ENCODE measurements at regions not wholly inside any gene's neighbourhood (a gene's known extent, or its start where the extent isn't known, plus 50 kb on each side); places are given as distances from the start of the nearest gene placed in this dataset.

DNA sequence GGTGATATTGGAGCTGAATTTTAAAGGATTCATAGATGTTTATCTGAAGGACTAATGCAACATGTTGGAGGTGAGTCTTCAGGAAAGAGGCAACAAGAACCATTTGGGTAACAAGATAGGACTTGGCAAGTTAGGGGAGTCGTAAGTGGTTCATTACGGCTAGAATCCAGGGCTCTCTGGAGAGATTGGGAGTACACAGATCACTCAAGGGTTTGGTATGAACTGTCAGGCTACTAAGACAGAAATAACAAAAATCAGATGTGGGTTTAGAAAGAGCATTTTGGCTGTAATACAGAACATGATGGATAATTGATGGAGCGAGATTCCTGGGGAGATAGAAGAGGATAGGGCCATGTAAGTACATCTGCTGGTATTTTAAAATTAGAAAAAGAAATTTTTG is 86.3 kb upstream of the ESR1 start:
- Histone ChIP-seq H3K27me3 (ENCODE audit: insufficient read depth, low read length, poor library complexity, severe bottlenecking) (no peaks in the 10 kb centered on the region), H2AFZ (ENCODE audit: low read length) (no peak overlapping the region), H3K4me3 (ENCODE audit: low read length, poor library complexity, severe bottlenecking) (no peak overlapping the region), H3K79me2 (ENCODE audit: insufficient read depth, low read length) (no peaks in the 10 kb centered on the region), H3K4me1 (ENCODE audit: insufficient read depth, low read length, poor library complexity, severe bottlenecking) (peaks cover 44% of the 10 kb centered on the region), H4K20me1 (ENCODE audit: insufficient read depth, low read length, poor library complexity, severe bottlenecking) (no peaks in the 10 kb centered on the region), H3K9ac (ENCODE audit: low read depth, low read length, poor library complexity, severe bottlenecking) (no peak overlapping the region), H3K9me2 (replicated peaks; ENCODE audit: low read depth, low read length) (no peaks in the 10 kb centered on the region), H3K36me3 (ENCODE audit: insufficient read depth, low read length) (no peaks in the 10 kb centered on the region), H3K4me2 (ENCODE audit: low read depth, low read length, poor library complexity, severe bottlenecking) (no peak overlapping the region), H3K9me3 (ENCODE audit: insufficient read depth, low read depth, low read length) (no peaks in the 10 kb centered on the region), H3F3A (ENCODE audit: low read depth) (peaks cover 4% of the 10 kb centered on the region; the same call in 1 of the 2 replicates)
- TF ChIP-seq, protein P1, sequence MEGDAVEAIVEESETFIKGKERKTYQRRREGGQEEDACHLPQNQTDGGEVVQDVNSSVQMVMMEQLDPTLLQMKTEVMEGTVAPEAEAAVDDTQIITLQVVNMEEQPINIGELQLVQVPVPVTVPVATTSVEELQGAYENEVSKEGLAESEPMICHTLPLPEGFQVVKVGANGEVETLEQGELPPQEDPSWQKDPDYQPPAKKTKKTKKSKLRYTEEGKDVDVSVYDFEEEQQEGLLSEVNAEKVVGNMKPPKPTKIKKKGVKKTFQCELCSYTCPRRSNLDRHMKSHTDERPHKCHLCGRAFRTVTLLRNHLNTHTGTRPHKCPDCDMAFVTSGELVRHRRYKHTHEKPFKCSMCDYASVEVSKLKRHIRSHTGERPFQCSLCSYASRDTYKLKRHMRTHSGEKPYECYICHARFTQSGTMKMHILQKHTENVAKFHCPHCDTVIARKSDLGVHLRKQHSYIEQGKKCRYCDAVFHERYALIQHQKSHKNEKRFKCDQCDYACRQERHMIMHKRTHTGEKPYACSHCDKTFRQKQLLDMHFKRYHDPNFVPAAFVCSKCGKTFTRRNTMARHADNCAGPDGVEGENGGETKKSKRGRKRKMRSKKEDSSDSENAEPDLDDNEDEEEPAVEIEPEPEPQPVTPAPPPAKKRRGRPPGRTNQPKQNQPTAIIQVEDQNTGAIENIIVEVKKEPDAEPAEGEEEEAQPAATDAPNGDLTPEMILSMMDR (conservative IDR thresholded peaks at IDR 0.05; ENCODE audit: low read length) = no peak
- TF ChIP-seq EZH2phosphoT487 (IDR thresholded peaks at IDR 0.05; ENCODE audit: borderline replicate concordance) = no peak

DNA sequence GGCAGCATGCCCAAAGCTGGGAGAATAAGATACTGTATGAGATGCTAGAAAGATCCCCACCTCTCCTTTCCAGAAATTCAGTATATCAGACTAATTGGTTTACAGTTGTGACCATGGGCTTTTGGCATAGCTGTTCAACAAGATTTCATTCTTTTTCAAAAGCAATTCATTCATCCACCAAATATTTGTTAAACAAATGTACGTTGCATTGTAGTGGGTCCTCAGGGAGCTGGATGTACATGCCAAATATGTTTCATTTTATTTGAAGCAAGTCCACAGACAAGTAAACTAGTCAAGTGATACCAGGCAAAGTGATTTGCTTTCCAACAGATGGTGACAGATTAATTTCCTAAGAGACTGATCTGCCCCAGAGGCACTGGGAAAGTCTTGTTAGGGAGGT is 85.8 kb upstream of the ESR1 start:
- no peak overlapping the region for H3K9ac ChIP-seq (ENCODE audit: low read depth, low read length, poor library complexity, severe bottlenecking)
- no peaks in the 10 kb centered on the region for H3K9me3 ChIP-seq (ENCODE audit: insufficient read depth, low read depth, low read length)
- TF ChIP-seq, protein P1 (conservative IDR thresholded peaks at IDR 0.05; ENCODE audit: low read length) = no peak
- no peak for TF ChIP-seq EZH2phosphoT487 (IDR thresholded peaks at IDR 0.05; ENCODE audit: borderline replicate concordance)
- peaks cover 4% of the 10 kb centered on the region; the same call in 1 of the 2 replicates for H3F3A ChIP-seq (ENCODE audit: low read depth)
- no peak overlapping the region for H2AFZ ChIP-seq (ENCODE audit: low read length)
- no peaks in the 10 kb centered on the region for H3K27me3 ChIP-seq (ENCODE audit: insufficient read depth, low read length, poor library complexity, severe bottlenecking)
- H3K4me2 ChIP-seq (ENCODE audit: low read depth, low read length, poor library complexity, severe bottlenecking) = no peak overlapping the region
- no peaks in the 10 kb centered on the region for H4K20me1 ChIP-seq (ENCODE audit: insufficient read depth, low read length, poor library complexity, severe bottlenecking)
- H3K36me3 ChIP-seq (ENCODE audit: insufficient read depth, low read length) = no peaks in the 10 kb centered on the region
- peaks cover 40% of the 10 kb centered on the region for H3K4me1 ChIP-seq (ENCODE audit: insufficient read depth, low read length, poor library complexity, severe bottlenecking)
- H3K79me2 ChIP-seq (ENCODE audit: insufficient read depth, low read length) = no peaks in the 10 kb centered on the region
- H3K4me3 ChIP-seq (ENCODE audit: low read length, poor library complexity, severe bottlenecking) = no peak overlapping the region
- H3K9me2 ChIP-seq (replicated peaks; ENCODE audit: low read depth, low read length) = no peaks in the 10 kb centered on the region

DNA sequence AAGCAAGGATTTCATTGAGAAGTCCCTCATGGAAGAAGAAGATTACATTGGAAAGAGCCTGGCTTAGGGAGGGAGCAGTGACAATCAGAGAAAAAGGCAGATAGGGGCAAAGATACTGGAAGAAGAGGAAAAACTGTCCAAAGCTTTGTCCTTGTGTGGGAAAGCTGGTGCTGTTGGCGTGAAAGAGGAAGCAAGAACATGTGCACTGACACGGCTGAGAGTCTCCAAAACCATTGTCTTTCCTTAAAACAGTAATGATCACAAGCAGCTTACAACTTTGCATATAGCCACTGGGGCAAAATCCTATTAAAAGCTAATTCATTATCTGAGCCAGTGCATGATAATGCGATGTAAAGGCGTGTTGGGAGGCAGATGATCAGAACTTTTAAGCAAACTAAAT is 85.1 kb upstream of the ESR1 start:
- no peak overlapping the region for H3K4me2 ChIP-seq (ENCODE audit: low read depth, low read length, poor library complexity, severe bottlenecking)
- TF ChIP-seq, protein P1 (conservative IDR thresholded peaks at IDR 0.05; ENCODE audit: low read length) = no peak
- TF ChIP-seq EZH2phosphoT487 (IDR thresholded peaks at IDR 0.05; ENCODE audit: borderline replicate concordance) = no peak

More for the DNA sequence above, 85.1 kb upstream of the ESR1 start:
- H3K4me1 ChIP-seq (ENCODE audit: insufficient read depth, low read length, poor library complexity, severe bottlenecking) = peaks cover 40% of the 10 kb centered on the region
- H3K9me3 ChIP-seq (ENCODE audit: insufficient read depth, low read depth, low read length) = no peaks in the 10 kb centered on the region
- H3K27me3 ChIP-seq (ENCODE audit: insufficient read depth, low read length, poor library complexity, severe bottlenecking) = no peaks in the 10 kb centered on the region
- H3K9me2 ChIP-seq (replicated peaks; ENCODE audit: low read depth, low read length) = no peaks in the 10 kb centered on the region
- no peaks in the 10 kb centered on the region for H3K36me3 ChIP-seq (ENCODE audit: insufficient read depth, low read length)
- H3K9ac ChIP-seq (ENCODE audit: low read depth, low read length, poor library complexity, severe bottlenecking) = no peak overlapping the region
- H2AFZ ChIP-seq (ENCODE audit: low read length) = no peak overlapping the region
- no peak overlapping the region for H3K4me3 ChIP-seq (ENCODE audit: low read length, poor library complexity, severe bottlenecking)
- H3K79me2 ChIP-seq (ENCODE audit: insufficient read depth, low read length) = no peaks in the 10 kb centered on the region
- peaks cover 4% of the 10 kb centered on the region; the same call in 1 of the 2 replicates for H3F3A ChIP-seq (ENCODE audit: low read depth)
- no peaks in the 10 kb centered on the region for H4K20me1 ChIP-seq (ENCODE audit: insufficient read depth, low read length, poor library complexity, severe bottlenecking)

Data from Loucy (cell line).